PC-9 (cell line): ENCODE measurements at regions not wholly inside any gene's neighbourhood (a gene's known extent, or its start where the extent isn't known, plus 50 kb on each side); places are given as distances from the start of the nearest gene placed in this dataset.

Experiments
- EZH2 ChIP-seq: fragments of 200-600 bp; sonication (generic); IDR thresholded peaks from 2 replicates; pipeline ENCODE4 v1.8.0; 2017; ENCODE audit warnings: antibody characterized with exemption, low read depth
- TF ChIP-seq, protein P1 (sequence below): fragments of 200-600 bp; sonication (generic); conservative IDR thresholded peaks from 2 replicates; pipeline ENCODE4 v1.6.1; 2017; ENCODE audit warnings: mixed run types, antibody characterized with exemption, mild to moderate bottlenecking, moderate library complexity

DNA sequence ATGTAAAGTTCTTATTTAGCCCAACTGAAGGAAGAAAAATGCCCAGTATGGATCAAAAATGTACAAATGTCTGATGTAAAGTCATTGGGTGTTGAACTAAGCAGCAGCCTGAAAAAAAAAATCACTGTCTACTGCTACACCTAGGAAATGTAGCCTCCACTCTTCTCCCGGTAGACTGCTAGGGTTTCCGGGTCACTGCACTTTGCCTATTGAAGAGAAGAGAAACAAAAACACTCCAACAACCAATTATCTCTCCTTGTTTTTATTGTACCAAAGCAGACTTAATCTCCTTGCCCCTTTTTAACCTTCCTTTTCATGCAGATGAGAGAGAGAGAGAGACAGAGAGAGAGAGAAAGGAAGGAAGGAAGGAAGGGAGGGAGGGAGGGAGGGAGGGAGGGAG, 140.2 kb upstream of the SETMAR start:
- TF ChIP-seq, protein P1, sequence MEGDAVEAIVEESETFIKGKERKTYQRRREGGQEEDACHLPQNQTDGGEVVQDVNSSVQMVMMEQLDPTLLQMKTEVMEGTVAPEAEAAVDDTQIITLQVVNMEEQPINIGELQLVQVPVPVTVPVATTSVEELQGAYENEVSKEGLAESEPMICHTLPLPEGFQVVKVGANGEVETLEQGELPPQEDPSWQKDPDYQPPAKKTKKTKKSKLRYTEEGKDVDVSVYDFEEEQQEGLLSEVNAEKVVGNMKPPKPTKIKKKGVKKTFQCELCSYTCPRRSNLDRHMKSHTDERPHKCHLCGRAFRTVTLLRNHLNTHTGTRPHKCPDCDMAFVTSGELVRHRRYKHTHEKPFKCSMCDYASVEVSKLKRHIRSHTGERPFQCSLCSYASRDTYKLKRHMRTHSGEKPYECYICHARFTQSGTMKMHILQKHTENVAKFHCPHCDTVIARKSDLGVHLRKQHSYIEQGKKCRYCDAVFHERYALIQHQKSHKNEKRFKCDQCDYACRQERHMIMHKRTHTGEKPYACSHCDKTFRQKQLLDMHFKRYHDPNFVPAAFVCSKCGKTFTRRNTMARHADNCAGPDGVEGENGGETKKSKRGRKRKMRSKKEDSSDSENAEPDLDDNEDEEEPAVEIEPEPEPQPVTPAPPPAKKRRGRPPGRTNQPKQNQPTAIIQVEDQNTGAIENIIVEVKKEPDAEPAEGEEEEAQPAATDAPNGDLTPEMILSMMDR: no peak
- no peak for TF ChIP-seq EZH2
